SK-N-DZ (cell line): ENCODE measurements at regions not wholly inside any gene's neighbourhood (a gene's known extent, or its start where the extent isn't known, plus 50 kb on each side); places are given as distances from the start of the nearest gene placed in this dataset.

Source experiments
- DNase-seq: peaks from one replicate; pipeline ENCODE4 v3.0.0-alpha.2; 2015; ENCODE audit warnings: low spot score

DNA sequence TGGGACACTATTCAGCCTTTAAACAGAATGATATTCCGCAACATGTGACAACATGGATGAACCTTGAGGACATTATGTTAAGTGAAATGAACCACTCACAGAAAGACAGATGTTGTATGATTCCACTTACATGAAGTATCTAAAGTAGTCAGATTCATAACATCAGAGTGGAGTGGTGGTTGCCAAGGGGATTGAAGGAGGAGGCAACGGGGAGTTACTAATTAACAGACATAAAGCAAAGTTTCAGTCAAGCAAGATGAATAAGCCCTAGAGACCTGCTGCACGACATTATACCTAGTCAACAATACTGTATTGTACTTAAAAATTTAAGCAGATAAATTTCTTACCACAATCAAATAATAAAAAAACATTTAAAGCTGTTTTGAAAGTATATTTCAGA lies 105.0 kb upstream of the NR0B1 start:
- DNase-seq = no peak

DNA sequence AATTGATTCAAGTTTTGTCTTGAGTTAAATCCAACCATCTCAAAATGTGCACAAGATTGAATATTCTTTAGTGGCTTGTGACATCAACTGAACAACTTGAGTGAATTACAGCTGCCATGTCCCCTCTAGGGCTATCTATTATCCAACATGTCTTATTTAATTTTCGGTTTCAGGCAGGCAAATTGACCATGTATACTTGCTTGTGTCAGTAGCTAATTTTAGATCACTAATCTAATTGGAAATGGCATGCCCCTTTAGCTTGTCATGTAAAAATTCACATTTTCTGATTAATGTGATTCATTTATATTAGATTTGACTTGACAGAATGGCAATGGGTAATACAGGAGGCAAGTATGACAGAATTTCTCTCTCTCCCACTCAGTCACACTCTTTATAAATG lies 93.2 kb upstream of the NR0B1 start:
- peak; percentile 69 for DNase-seq

DNA sequence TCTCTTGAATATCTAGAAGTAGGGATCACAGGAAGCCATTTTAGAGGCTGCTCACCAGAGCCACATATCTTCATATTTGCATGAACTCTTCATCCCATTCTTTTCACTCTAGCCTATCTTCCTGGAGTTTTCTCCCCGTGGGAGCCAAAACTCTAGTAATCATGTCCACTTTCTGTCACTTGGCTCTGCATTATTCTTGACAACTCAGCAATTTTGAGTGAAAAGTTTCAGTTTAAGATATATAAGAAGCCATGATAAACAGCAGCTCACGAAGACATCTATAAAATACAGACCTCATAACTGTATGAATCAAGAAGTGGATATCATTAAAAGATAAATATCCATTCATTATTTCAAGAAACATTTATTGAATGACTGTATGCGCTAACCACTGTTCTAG lies 79.1 kb upstream of the NR0B1 start:
- DNase-seq = no peak

DNA sequence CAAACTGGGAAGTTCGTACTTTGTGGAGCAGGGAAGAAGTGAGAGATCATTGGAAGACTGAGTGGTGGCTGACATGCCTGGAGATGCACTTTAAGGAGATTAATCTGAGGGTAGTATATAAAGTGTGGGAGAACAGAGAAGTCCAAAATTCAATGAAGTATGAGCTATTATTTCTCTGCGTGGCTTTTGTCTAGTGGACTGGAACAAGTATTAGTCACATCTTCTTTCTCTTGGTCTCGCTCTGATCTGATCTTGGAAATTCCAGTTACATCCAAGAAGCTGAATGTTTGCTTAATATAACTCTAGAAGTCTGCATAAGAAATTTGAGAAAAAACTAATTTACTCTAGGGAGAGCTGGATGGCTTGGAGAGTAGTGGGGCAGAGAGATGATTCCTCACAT lies 64.8 kb upstream of the NR0B1 start:
- DNase-seq = no peak

DNA sequence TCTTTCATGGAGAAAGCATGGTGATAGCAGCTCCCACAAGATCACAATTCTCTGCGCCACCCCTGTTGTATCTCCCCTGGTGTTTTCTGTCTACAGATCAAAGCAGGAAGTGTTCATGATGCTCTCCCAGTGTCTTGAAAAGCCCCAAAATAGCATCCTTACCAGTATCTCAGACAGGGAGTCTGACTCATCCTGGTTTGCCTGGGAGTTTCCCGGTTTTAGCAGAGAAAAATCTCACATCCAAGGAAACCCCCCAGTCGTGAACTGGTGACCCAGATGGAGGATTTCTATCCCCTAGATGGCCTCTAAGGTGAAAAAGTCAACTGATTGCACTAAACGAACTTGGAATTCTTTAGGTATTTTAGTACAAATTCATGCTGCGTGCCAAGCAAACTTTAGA lies 64.3 kb upstream of the NR0B1 start:
- DNase-seq = no peak

DNA sequence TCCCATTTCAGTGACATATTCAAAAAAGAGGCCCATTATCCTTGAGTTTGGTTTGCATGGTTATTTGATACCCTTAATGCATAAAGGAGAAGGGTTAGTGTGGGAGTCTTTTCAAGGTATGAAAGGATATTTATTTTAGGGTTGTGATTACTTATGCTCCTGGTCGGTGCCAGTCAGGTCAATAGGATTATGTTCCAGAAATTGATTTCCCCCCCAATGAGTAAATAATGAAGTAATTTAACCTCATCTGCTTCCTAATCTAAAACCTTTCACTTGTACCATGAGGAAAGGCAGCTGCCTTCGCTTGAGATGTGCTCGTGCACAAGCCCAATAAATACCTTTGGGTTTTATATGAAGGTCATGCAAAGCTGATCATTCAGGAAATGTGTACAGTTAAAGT lies 55.0 kb upstream of the NR0B1 start:
- no peak for DNase-seq
